ENCODE measurements at regions not wholly inside any gene's neighbourhood (a gene's known extent, or its start where the extent isn't known, plus 50 kb on each side); places are given as distances from the start of the nearest gene placed in this dataset.

GRCh38 chrX:11970578-11971359 lies 167.5 kb upstream of the FRMPD4 start:
- Histone ChIP-seq H3K4me3 (no peak overlapping the region), H3K4me1 (no peaks in the 10 kb centered on the region), H3K27me3 (no peaks in the 10 kb centered on the region), H3K9me3 (no peaks in the 10 kb centered on the region), H3K36me3 (no peaks in the 10 kb centered on the region), H3K27ac (no peak overlapping the region)
- no peak for TF ChIP-seq POLR2A (IDR thresholded peaks at IDR 0.05)
- TF ChIP-seq CTCF (IDR thresholded peaks at IDR 0.05): no peak
- no peak for TF ChIP-seq POLR2AphosphoS5 (IDR thresholded peaks at IDR 0.05)
- no peak for TF ChIP-seq EP300 (IDR thresholded peaks at IDR 0.05)
- intact Hi-C loops (cut with DNase I): no loop called here
- no peak for DNase-seq
- 70 to 82% methylated on average over 6 of the region's 6 CpGs for WGBS, 2 donors

DNA sequence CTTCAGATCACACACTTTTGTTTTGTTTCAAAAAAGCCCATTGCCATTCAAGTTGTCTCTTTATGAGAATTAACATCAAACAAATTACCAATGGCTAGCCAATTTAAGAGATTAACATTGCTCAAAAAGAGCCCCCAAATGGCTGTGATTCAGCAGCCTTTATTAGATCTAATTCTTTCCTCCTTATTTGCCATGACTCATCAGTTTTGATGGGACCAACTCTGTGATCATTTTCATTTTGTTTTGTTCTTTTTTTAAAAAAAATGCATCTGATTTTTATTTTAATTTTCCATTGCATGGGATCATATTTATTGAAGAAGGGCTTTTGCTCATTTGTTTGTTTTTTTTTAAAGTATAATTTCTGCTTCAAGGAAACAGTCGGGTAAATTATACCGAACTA lies 161.6 kb upstream of the FRMPD4 start:
- intact Hi-C loops (cut with DNase I): no loop called here

GRCh38 chrX:11992271-11992670 lies 146.0 kb upstream of the FRMPD4 start:
- TF ChIP-seq CTCF (IDR thresholded peaks at IDR 0.05) (no peak), POLR2A (IDR thresholded peaks at IDR 0.05) (no peak), POLR2AphosphoS5 (IDR thresholded peaks at IDR 0.05) (no peak), EP300 (IDR thresholded peaks at IDR 0.05) (no peak)
- intact Hi-C loops (cut with DNase I): no loop called here

More for the DNA sequence above, 161.6 kb upstream of the FRMPD4 start:
- TF ChIP-seq CTCF (IDR thresholded peaks at IDR 0.05): no peak
- no peak for TF ChIP-seq POLR2AphosphoS5 (IDR thresholded peaks at IDR 0.05)
- TF ChIP-seq POLR2A (IDR thresholded peaks at IDR 0.05): no peak
- no peak for TF ChIP-seq EP300 (IDR thresholded peaks at IDR 0.05)
- Histone ChIP-seq H3K36me3 (no peaks in the 10 kb centered on the region), H3K4me1 (no peaks in the 10 kb centered on the region), H3K9me3 (no peaks in the 10 kb centered on the region), H3K4me3 (no peak overlapping the region), H3K27me3 (no peaks in the 10 kb centered on the region), H3K27ac (no peak overlapping the region)
- 87 to 98% methylated on average over 2 of the region's 2 CpGs for WGBS, 2 donors
- DNase-seq: no peak

GRCh38 chrX:11995146-11995545 lies 143.1 kb upstream of the FRMPD4 start:
- intact Hi-C loops (cut with DNase I): no loop called here

More at GRCh38 chrX:11992271-11992670, 146.0 kb upstream of the FRMPD4 start:
- no peaks in the 10 kb centered on the region for H3K9me3 ChIP-seq
- H3K4me1 ChIP-seq: no peaks in the 10 kb centered on the region
- H3K27ac ChIP-seq: no peak overlapping the region
- no peak overlapping the region for H3K4me3 ChIP-seq
- H3K36me3 ChIP-seq: no peaks in the 10 kb centered on the region
- no peak for DNase-seq
- no peaks in the 10 kb centered on the region for H3K27me3 ChIP-seq

More at GRCh38 chrX:11995146-11995545, 143.1 kb upstream of the FRMPD4 start:
- Histone ChIP-seq H3K36me3 (no peaks in the 10 kb centered on the region), H3K27me3 (no peaks in the 10 kb centered on the region), H3K4me1 (no peaks in the 10 kb centered on the region), H3K9me3 (no peaks in the 10 kb centered on the region), H3K27ac (no peak overlapping the region), H3K4me3 (no peak overlapping the region)
- TF ChIP-seq POLR2A (IDR thresholded peaks at IDR 0.05) (no peak), POLR2AphosphoS5 (IDR thresholded peaks at IDR 0.05) (no peak), CTCF (IDR thresholded peaks at IDR 0.05) (no peak), EP300 (IDR thresholded peaks at IDR 0.05) (no peak)
- WGBS, 2 donors: 8 to 35% methylated on average over 1 of the region's 1 CpG
- DNase-seq: no peak

All from sigmoid colon (tissue), 6 donors.